Brain microvascular endothelial cell (primary cell): ENCODE measurements at regions not wholly inside any gene's neighbourhood (a gene's known extent, or its start where the extent isn't known, plus 50 kb on each side); places are given as distances from the start of the nearest gene placed in this dataset.

Experiments used
- DNase-seq: peaks from one replicate; pipeline ENCODE4 v3.0.0-alpha.2; 2020
- H3K27ac ChIP-seq: fragments of 250-450 bp; sonication (Bioruptor Pico); 2 replicates; pipeline ENCODE4 v1.5.1; 2020; ENCODE audit warnings: mild to moderate bottlenecking, moderate library complexity
- H3K27me3 ChIP-seq: fragments of 250-450 bp; sonication (Bioruptor Pico); replicated peaks from 2 replicates; pipeline ENCODE4 v1.5.1; 2020; ENCODE audit warnings: mild to moderate bottlenecking
- H3K36me3 ChIP-seq: fragments of 250-450 bp; sonication (Bioruptor Pico); replicated peaks from 2 replicates; pipeline ENCODE4 v1.5.1; 2020; ENCODE audit warnings: mild to moderate bottlenecking
- H3K4me3 ChIP-seq: 2 replicates; pipeline ENCODE4 v1.5.1; 2011; ENCODE audit warnings: low read depth, mild to moderate bottlenecking, control low read depth, low read length, moderate library complexity
- in situ Hi-C: cut with HindIII; loops from 2 replicates; pipeline ENCODE4 v1.10.0; 2017; ENCODE audit warnings: low sequenced_read_pairs, low pct_ligation_motif_present
- TF ChIP-seq, protein P1 (sequence below): IDR thresholded peaks from 2 replicates; pipeline ENCODE4 v1.5.1; 2011; ENCODE audit warnings: low read depth, mild to moderate bottlenecking, moderate library complexity, low read length, control low read depth, inconsistent platforms; ENCODE audit errors: missing control alignments

DNA sequence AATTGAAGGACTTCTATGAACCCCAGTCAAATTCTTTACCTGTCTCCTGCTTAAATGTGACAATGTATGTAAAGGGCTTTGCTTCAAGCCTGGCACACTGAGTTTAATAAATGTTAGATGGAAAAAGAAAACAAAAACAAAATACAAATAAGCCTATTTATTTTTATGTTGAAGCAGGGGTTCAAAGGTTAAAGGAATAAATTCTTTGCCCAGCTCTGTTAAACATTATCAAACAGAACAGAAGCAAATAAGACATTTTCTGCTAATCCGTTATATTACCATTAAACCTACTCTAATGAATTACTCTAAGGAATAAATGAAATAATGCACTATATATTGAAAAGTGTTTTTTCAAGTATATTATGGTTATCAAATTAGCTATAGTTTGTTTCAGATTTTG is 182.5 kb upstream of the CEP162 start:
- Histone ChIP-seq H3K36me3 (no peaks in the 10 kb centered on the region), H3K4me3 (no peak overlapping the region), H3K27ac (no peak overlapping the region), H3K27me3 (no peaks in the 10 kb centered on the region)
- in situ Hi-C loops = no loop called here
- TF ChIP-seq, protein P1, sequence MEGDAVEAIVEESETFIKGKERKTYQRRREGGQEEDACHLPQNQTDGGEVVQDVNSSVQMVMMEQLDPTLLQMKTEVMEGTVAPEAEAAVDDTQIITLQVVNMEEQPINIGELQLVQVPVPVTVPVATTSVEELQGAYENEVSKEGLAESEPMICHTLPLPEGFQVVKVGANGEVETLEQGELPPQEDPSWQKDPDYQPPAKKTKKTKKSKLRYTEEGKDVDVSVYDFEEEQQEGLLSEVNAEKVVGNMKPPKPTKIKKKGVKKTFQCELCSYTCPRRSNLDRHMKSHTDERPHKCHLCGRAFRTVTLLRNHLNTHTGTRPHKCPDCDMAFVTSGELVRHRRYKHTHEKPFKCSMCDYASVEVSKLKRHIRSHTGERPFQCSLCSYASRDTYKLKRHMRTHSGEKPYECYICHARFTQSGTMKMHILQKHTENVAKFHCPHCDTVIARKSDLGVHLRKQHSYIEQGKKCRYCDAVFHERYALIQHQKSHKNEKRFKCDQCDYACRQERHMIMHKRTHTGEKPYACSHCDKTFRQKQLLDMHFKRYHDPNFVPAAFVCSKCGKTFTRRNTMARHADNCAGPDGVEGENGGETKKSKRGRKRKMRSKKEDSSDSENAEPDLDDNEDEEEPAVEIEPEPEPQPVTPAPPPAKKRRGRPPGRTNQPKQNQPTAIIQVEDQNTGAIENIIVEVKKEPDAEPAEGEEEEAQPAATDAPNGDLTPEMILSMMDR = no peak
- no peak for DNase-seq

DNA sequence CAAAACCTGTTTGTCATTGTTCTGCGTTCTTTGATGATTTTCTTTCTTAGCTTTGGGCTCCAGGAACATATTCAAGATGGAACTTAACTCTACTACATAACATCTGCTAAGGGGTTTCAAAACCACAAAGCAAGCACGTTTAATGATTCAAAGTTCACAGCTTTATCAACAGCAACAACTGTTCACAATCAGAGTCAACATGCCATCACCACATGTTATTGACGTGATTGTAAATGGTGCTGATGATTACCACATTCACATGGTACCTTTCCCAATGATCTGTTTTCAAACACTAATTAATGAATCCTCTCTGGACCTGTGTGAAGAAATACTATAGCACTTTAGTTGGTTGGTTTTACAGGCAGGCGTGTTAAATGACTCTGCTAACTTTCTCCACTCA is 180.6 kb upstream of the CEP162 start:
- H3K36me3 ChIP-seq = no peaks in the 10 kb centered on the region
- TF ChIP-seq, protein P1 = no peak
- no peak overlapping the region for H3K4me3 ChIP-seq
- in situ Hi-C loops = no loop called here
- no peak for DNase-seq
- no peak overlapping the region for H3K27ac ChIP-seq
- no peaks in the 10 kb centered on the region for H3K27me3 ChIP-seq

DNA sequence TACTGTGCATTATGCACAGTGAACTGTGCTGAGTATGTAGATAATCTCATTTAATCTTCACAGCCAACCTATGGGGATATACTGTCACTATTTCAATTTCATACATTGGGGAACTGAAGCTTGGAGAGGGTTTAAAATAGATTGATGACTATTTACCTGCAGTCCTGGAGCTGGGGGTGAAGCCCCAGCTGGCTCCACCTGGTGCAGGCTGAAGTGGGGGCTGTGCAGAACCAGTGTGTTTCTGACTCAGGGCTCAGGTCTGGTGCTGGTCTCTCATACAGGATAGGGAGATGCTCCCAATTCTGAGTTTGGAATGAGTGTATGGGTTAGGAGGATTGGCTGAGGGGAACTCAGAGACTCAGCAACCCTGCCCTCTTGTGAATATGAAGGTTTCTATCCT is 176.1 kb upstream of the CEP162 start:
- in situ Hi-C loops = no loop called here
- Histone ChIP-seq H3K27me3 (no peaks in the 10 kb centered on the region), H3K4me3 (no peak overlapping the region), H3K36me3 (no peaks in the 10 kb centered on the region), H3K27ac (no peak overlapping the region)
- TF ChIP-seq, protein P1 = no peak
- DNase-seq = no peak

DNA sequence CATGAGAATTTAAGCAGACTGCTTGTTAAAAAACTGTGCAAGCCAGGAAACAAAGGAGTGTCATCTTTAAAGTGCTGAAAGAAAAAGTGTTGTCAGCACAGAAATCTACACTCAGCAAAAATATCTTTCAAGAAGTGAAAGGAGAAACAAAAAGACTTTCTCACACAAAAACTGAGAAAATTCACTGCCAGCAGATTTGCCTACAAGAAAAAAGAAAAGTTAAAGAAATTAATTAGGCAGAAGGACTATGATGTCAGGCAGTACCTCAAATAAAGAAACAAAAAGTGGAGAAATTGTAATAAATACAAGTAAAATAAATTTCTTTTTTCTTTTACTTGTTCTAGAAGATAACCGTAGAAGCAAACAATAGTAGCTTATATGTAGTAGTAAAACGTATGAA is 171.6 kb upstream of the CEP162 start:
- in situ Hi-C loops = no loop called here
- H3K4me3 ChIP-seq = no peak overlapping the region
- TF ChIP-seq, protein P1 = no peak
- DNase-seq = no peak
- H3K36me3 ChIP-seq = no peaks in the 10 kb centered on the region
- no peak overlapping the region for H3K27ac ChIP-seq
- H3K27me3 ChIP-seq = no peaks in the 10 kb centered on the region

DNA sequence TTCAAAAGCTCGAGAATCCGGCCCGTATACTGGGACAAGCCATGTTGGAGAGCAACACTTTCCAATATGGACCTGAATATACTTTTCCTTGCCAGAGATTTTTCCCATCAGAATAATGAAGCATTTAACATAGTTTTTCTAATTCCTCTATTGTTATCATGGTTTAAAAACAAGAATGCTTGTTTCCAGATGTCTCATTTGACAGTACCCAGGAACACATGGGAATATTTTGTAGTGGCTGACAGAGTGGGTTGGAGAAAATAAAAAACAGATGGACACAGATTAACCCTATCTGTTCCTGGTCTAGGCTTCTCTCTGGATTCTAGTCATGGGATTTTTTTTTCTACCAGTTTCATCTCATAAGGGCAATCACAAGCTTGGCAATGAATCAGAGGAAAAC is 164.8 kb upstream of the CEP162 start:
- no peaks in the 10 kb centered on the region for H3K36me3 ChIP-seq
- no peak overlapping the region for H3K4me3 ChIP-seq
- no peak overlapping the region for H3K27ac ChIP-seq
- in situ Hi-C loops = no loop called here
- no peak for DNase-seq
- TF ChIP-seq, protein P1 = no peak
- no peaks in the 10 kb centered on the region for H3K27me3 ChIP-seq

DNA sequence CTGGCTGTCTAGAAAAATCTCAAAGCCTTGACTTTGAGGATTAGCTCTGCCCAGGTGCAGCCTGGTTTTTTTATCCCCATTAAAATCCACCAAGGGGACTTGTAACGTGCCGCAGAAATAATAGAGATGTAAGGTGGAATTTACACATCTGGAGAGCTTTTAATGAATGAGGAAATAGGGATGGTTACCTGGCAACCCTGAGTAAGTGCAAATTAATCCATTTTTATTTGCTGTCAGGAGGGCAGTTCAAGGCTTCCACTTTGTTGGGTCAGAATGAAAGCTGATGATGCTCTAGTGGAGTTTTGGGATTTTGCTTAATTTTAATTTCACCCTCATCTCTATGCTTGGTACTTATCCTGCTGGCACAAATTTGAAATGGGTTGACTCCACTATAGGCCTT is 163.4 kb upstream of the CEP162 start:
- in situ Hi-C loops = no loop called here
- H3K27ac ChIP-seq = no peak overlapping the region
- no peak for DNase-seq
- no peaks in the 10 kb centered on the region for H3K36me3 ChIP-seq
- H3K27me3 ChIP-seq = no peaks in the 10 kb centered on the region
- TF ChIP-seq, protein P1 = no peak
- H3K4me3 ChIP-seq = no peak overlapping the region
